ENCODE measurements at regions not wholly inside any gene's neighbourhood (a gene's known extent, or its start where the extent isn't known, plus 50 kb on each side); places are given as distances from the start of the nearest gene placed in this dataset.

GRCh38 chr4:141411936-141412335, 191.2 kb downstream of the ZNF330 start:
- no peak for TF ChIP-seq EZH2phosphoT487 (IDR thresholded peaks at IDR 0.05; ENCODE audit: borderline replicate concordance)
- no peak for TF ChIP-seq CTCF (conservative IDR thresholded peaks at IDR 0.05; ENCODE audit: low read length)
- H4K20me1 ChIP-seq (ENCODE audit: insufficient read depth, low read length, poor library complexity, severe bottlenecking): no peaks in the 10 kb centered on the region
- H3K9ac ChIP-seq (ENCODE audit: low read depth, low read length, poor library complexity, severe bottlenecking): no peak overlapping the region
- H3K27me3 ChIP-seq (ENCODE audit: insufficient read depth, low read length, poor library complexity, severe bottlenecking): no peaks in the 10 kb centered on the region
- no peaks in the 10 kb centered on the region for H3K36me3 ChIP-seq (ENCODE audit: insufficient read depth, low read length)
- no peak overlapping the region for H3K4me2 ChIP-seq (ENCODE audit: low read depth, low read length, poor library complexity, severe bottlenecking)
- no peaks in the 10 kb centered on the region for H3K9me2 ChIP-seq (replicated peaks; ENCODE audit: low read depth, low read length)
- no peak overlapping the region for H2AFZ ChIP-seq (ENCODE audit: low read length)
- H3K4me1 ChIP-seq (ENCODE audit: insufficient read depth, low read length, poor library complexity, severe bottlenecking): peaks cover 6% of the 10 kb centered on the region
- H3F3A ChIP-seq (ENCODE audit: low read depth): no peaks in the 10 kb centered on the region
- no peak overlapping the region for H3K4me3 ChIP-seq (ENCODE audit: low read length, poor library complexity, severe bottlenecking)
- H3K79me2 ChIP-seq (ENCODE audit: insufficient read depth, low read length): no peaks in the 10 kb centered on the region
- no peaks in the 10 kb centered on the region for H3K9me3 ChIP-seq (ENCODE audit: insufficient read depth, low read depth, low read length)

- Histone ChIP-seq H3K36me3 (ENCODE audit: insufficient read depth, low read length) (no peaks in the 10 kb centered on the region), H4K20me1 (ENCODE audit: insufficient read depth, low read length, poor library complexity, severe bottlenecking) (no peaks in the 10 kb centered on the region), H3K9me3 (ENCODE audit: insufficient read depth, low read depth, low read length) (no peaks in the 10 kb centered on the region), H3F3A (ENCODE audit: low read depth) (no peaks in the 10 kb centered on the region), H3K4me3 (ENCODE audit: low read length, poor library complexity, severe bottlenecking) (no peak overlapping the region), H3K9me2 (replicated peaks; ENCODE audit: low read depth, low read length) (no peaks in the 10 kb centered on the region), H2AFZ (ENCODE audit: low read length) (no peak overlapping the region), H3K9ac (ENCODE audit: low read depth, low read length, poor library complexity, severe bottlenecking) (no peak overlapping the region), H3K4me2 (ENCODE audit: low read depth, low read length, poor library complexity, severe bottlenecking) (no peak overlapping the region), H3K79me2 (ENCODE audit: insufficient read depth, low read length) (no peaks in the 10 kb centered on the region), H3K27me3 (ENCODE audit: insufficient read depth, low read length, poor library complexity, severe bottlenecking) (no peaks in the 10 kb centered on the region), H3K4me1 (ENCODE audit: insufficient read depth, low read length, poor library complexity, severe bottlenecking) (peaks cover 6% of the 10 kb centered on the region)
- TF ChIP-seq CTCF (conservative IDR thresholded peaks at IDR 0.05; ENCODE audit: low read length): no peak
- no peak for TF ChIP-seq EZH2phosphoT487 (IDR thresholded peaks at IDR 0.05; ENCODE audit: borderline replicate concordance)
Observed at GRCh38 chr4:141413366-141413765, 192.7 kb downstream of the ZNF330 start.

- Histone ChIP-seq H4K20me1 (ENCODE audit: insufficient read depth, low read length, poor library complexity, severe bottlenecking) (no peaks in the 10 kb centered on the region), H3K4me3 (ENCODE audit: low read length, poor library complexity, severe bottlenecking) (no peak overlapping the region), H3K79me2 (ENCODE audit: insufficient read depth, low read length) (no peaks in the 10 kb centered on the region), H3K9ac (ENCODE audit: low read depth, low read length, poor library complexity, severe bottlenecking) (no peak overlapping the region), H3K9me2 (replicated peaks; ENCODE audit: low read depth, low read length) (no peaks in the 10 kb centered on the region), H3K36me3 (ENCODE audit: insufficient read depth, low read length) (no peaks in the 10 kb centered on the region), H3K4me1 (ENCODE audit: insufficient read depth, low read length, poor library complexity, severe bottlenecking) (peaks cover 6% of the 10 kb centered on the region), H2AFZ (ENCODE audit: low read length) (no peak overlapping the region), H3K9me3 (ENCODE audit: insufficient read depth, low read depth, low read length) (no peaks in the 10 kb centered on the region), H3K4me2 (ENCODE audit: low read depth, low read length, poor library complexity, severe bottlenecking) (no peak overlapping the region), H3K27me3 (ENCODE audit: insufficient read depth, low read length, poor library complexity, severe bottlenecking) (no peaks in the 10 kb centered on the region), H3F3A (ENCODE audit: low read depth) (no peaks in the 10 kb centered on the region)
- TF ChIP-seq CTCF (conservative IDR thresholded peaks at IDR 0.05; ENCODE audit: low read length) (no peak), EZH2phosphoT487 (IDR thresholded peaks at IDR 0.05; ENCODE audit: borderline replicate concordance) (no peak)
Observed at GRCh38 chr4:141415651-141416050, 195.0 kb downstream of the ZNF330 start.

Measured in Loucy (cell line).